DOHH2 (cell line): ENCODE measurements at regions not wholly inside any gene's neighbourhood (a gene's known extent, or its start where the extent isn't known, plus 50 kb on each side); places are given as distances from the start of the nearest gene placed in this dataset.

ENCODE experiments used
- CTCF ChIP-seq: fragments of 200-600 bp; sonication (generic); IDR thresholded peaks from one replicate; pipeline ENCODE4 v1.5.1; 2014; ENCODE audit warnings: antibody characterized with exemption, mild to moderate bottlenecking, low read depth, low read length; ENCODE audit not compliant: poor library complexity, severe bottlenecking
- EZH2phosphoT487 ChIP-seq: fragments of 200-600 bp; sonication (generic); IDR thresholded peaks from 2 replicates; pipeline ENCODE4 v1.6.1; 2017; ENCODE audit warnings: borderline replicate concordance, mild to moderate bottlenecking, antibody characterized with exemption, low read length, moderate library complexity, mixed read lengths

GRCh38 chr12:65664715-65665250 is 159.5 kb upstream of the HMGA2 start:
- no peak for TF ChIP-seq CTCF
- TF ChIP-seq EZH2phosphoT487: no peak
